Fibroblast of the aortic adventitia (primary cell): ENCODE measurements at regions not wholly inside any gene's neighbourhood (a gene's known extent, or its start where the extent isn't known, plus 50 kb on each side); places are given as distances from the start of the nearest gene placed in this dataset.

Experiments used
- DNase-seq: peaks from one replicate; pipeline ENCODE4 v3.0.0-alpha.2; 2010; ENCODE audit warnings: low read depth
- H3K4me3 ChIP-seq: 2 replicates; pipeline ENCODE4 v1.5.1; 2011; ENCODE audit warnings: low read depth, mild to moderate bottlenecking, control low read depth, low read length, moderate library complexity
- TF ChIP-seq, protein P1 (sequence below): IDR thresholded peaks from 2 replicates; pipeline ENCODE4 v1.5.1; 2011; ENCODE audit warnings: mild to moderate bottlenecking, low read length, control low read depth, inconsistent platforms; ENCODE audit not compliant: insufficient read depth

DNA sequence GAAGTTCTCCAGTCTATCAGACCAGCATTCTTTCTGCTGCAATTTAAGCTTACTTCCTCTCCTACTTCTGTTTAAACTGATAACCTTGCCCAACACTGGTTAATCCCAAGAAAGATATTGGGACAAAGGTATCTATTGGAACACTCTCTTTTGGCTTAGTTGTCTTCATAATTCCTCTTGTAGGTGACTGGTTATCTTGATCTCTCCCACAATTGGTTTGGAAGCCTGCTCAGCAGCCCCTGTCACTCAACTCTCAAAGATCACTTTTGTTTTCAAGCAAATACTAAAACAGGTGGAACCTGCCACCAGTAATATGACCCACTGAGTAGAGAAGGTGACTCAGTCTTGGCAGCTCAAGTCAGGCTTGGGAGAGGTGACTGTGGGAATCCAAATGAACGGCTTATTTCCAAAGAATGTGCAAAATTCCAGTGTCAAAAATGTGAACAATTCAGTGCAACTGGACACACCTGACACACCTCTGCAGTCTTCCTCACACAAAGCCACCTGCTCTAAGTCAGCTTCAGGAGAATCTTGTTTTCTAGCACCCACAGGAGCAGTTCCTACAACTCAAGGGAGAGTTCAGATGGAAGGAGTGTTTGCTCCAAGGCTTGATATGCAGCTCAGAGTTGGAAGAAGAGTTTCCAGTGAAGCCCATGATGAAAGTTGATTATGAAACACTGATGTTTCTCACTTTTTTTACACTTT lies 83.2 kb upstream of the SLC38A2 start:
- no peak for DNase-seq
- TF ChIP-seq, protein P1, sequence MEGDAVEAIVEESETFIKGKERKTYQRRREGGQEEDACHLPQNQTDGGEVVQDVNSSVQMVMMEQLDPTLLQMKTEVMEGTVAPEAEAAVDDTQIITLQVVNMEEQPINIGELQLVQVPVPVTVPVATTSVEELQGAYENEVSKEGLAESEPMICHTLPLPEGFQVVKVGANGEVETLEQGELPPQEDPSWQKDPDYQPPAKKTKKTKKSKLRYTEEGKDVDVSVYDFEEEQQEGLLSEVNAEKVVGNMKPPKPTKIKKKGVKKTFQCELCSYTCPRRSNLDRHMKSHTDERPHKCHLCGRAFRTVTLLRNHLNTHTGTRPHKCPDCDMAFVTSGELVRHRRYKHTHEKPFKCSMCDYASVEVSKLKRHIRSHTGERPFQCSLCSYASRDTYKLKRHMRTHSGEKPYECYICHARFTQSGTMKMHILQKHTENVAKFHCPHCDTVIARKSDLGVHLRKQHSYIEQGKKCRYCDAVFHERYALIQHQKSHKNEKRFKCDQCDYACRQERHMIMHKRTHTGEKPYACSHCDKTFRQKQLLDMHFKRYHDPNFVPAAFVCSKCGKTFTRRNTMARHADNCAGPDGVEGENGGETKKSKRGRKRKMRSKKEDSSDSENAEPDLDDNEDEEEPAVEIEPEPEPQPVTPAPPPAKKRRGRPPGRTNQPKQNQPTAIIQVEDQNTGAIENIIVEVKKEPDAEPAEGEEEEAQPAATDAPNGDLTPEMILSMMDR, result no peak
- H3K4me3 ChIP-seq, result no peak overlapping the region

DNA sequence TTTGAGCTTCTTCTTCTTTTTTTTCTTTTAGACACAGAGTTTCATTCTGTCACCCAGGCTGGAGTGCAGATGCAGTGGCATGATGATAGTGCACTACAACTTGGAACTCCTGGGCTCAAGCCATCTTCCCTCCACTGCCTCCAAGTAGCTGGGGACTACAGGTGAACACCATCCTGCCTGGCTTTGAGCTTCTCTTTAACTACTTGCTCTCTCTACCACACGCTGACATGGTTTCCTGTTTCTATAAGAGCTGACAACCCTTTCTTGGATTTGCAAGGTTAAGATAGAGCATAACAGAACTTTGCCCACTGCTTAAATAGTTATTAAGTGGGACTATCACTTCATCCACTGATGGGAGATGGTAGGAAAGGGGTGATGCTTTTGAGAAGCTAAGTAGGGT lies 82.4 kb upstream of the SLC38A2 start:
- DNase-seq, result no peak
- no peak overlapping the region for H3K4me3 ChIP-seq
- TF ChIP-seq, protein P1, result no peak

DNA sequence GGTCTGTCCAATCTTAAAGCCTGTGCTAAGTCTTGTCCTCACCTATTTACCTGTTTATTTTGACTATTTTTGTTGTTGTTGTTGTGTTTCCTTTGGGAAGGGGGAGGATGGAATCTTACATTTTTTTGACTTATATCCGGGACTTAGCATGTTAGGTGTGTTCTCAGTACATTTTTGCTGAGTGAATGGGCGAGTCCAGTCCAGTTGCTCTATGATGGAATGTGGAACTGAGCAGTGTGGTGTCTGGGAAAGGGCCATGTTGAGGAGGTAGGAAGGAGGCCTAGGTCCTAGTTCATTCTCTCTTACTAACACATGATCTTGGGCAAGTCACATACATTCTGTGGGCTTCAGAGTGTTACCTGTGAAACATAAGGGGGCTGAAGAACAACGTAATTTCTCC lies 80.9 kb upstream of the SLC38A2 start:
- TF ChIP-seq, protein P1, result no peak
- no peak overlapping the region for H3K4me3 ChIP-seq
- DNase-seq, result no peak

- no peak overlapping the region for H3K4me3 ChIP-seq
- TF ChIP-seq, protein P1, result no peak
- no peak for DNase-seq
Observed at GRCh38 chr12:46452776-46453175, 80.2 kb upstream of the SLC38A2 start.

DNA sequence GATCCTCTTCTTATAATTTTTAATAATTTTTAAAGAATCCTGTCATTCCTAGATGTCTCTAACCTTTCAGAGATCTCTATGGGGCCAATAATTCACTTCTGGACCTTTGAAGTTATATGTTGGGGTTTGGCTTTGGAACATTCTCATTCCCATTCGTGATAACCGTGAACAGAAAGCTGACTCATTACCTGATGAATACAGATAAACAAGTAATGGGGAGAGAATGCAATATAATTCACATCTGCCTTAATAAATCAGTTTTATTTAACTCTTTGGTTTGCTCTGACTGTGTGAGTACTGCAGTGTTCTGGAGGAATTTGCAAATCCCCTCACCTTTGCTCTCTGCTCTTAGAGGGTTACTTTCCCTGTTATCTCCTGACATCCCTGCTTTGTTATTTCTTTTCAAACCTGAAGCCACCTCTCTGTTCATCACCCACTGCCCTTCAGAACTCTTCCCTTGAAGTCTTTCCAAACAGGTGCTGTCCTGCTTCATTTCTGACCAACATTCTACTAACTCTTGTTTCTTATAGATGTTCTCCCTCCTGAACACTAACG lies 79.6 kb upstream of the SLC38A2 start:
- TF ChIP-seq, protein P1, result no peak
- peak; percentile 59 for DNase-seq
- H3K4me3 ChIP-seq, result no peak overlapping the region

DNA sequence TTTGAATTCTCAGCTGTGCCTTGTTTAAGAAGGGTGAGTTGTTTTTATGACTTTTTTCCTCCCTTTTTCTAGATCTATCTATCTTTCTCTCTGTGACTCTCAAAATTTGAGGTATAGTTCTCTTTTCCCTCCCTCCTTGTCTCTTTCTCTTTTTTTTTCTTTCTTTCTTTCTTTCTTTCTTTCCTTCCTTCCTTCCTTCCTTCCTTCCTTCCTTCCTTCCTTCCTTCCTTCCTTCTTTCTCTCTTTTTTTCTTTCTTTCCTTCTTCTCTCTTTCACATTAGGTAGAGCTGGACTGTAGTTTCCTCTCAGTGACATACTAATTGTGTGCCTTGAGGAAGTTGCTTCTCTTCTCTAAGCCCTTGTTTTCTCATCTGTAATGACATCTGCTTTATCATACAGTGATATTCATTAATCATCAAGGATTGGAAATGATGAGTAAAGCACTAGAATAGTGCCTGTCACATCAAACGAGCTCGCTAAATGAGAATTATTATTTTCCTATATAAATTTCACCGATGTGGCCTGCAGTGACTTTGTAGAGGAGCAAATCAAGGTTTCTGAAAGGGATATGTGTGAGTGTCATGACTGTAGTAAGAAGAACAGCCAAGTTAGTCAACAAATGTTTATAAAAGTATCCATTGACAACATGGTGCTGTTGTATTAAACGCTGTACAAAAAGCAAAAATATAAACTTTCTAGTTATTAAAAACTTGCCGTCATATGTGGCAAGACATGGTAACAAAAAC lies 78.9 kb upstream of the SLC38A2 start:
- DNase-seq, result no peak
- TF ChIP-seq, protein P1, result no peak
- no peak overlapping the region for H3K4me3 ChIP-seq
